EL (cell line): ENCODE measurements at regions not wholly inside any gene's neighbourhood (a gene's known extent, or its start where the extent isn't known, plus 50 kb on each side); places are given as distances from the start of the nearest gene placed in this dataset.
"Not testable (repeated sequence)": the region's sequence is repeated elsewhere in the genome, so short reads cannot be mapped to it uniquely, and the experiment has no call there.

ENCODE experiments used
- DNase-seq: peaks from one replicate; pipeline ENCODE4 v3.0.0-alpha.2; 2016

GRCh38 chr9:115412656-115413055, 294.7 kb upstream of the TNC start:
- DNase-seq = no peak

GRCh38 chr9:115413304-115413703, 295.3 kb upstream of the TNC start:
- no peak for DNase-seq

- DNase-seq = no peak
Measured at GRCh38 chr9:115413766-115414382, 295.9 kb upstream of the TNC start.

- DNase-seq = no peak
Measured at GRCh38 chr9:115414561-115414960, 296.6 kb upstream of the TNC start.

GRCh38 chr9:115415450-115415849, 297.5 kb upstream of the TNC start:
- DNase-seq = no peak

- no peak for DNase-seq
Measured at GRCh38 chr9:115416299-115416698, 298.3 kb upstream of the TNC start.

- not testable (repeated sequence) for DNase-seq
Measured at GRCh38 chr9:115418181-115418580, 300.2 kb upstream of the TNC start.

- DNase-seq = no peak
Measured at GRCh38 chr9:115422932-115423440, 305.0 kb upstream of the TNC start.

GRCh38 chr9:115423646-115424045, 305.7 kb upstream of the TNC start:
- no peak for DNase-seq

- DNase-seq = no peak
Measured at GRCh38 chr9:115425601-115426000, 307.6 kb upstream of the TNC start.

- DNase-seq = no peak
Measured at GRCh38 chr9:115437418-115437817, 319.5 kb upstream of the TNC start.

GRCh38 chr9:115439641-115440040, 321.7 kb upstream of the TNC start:
- DNase-seq = no peak

- no peak for DNase-seq
Measured at GRCh38 chr9:115442054-115442453, 324.1 kb upstream of the TNC start.

- no peak for DNase-seq
Measured at GRCh38 chr9:115443890-115444289, 325.9 kb upstream of the TNC start.

- DNase-seq = no peak
Measured at GRCh38 chr9:115444959-115445358, 327.0 kb upstream of the TNC start.

GRCh38 chr9:115445655-115446054, 327.7 kb upstream of the TNC start:
- DNase-seq = no peak

- DNase-seq = no peak
Measured at GRCh38 chr9:115456515-115456914, 338.6 kb upstream of the TNC start.

GRCh38 chr9:115461280-115461679, 343.3 kb upstream of the TNC start:
- DNase-seq = no peak

GRCh38 chr9:115462623-115463022, 344.7 kb upstream of the TNC start:
- DNase-seq = no peak

GRCh38 chr9:115466756-115467155, 348.8 kb upstream of the TNC start:
- DNase-seq = no peak

- DNase-seq = no peak
Measured at GRCh38 chr9:115469841-115470240, 351.9 kb upstream of the TNC start.

- DNase-seq = not testable (repeated sequence)
Measured at GRCh38 chr9:115473032-115473431, 355.1 kb upstream of the TNC start.

GRCh38 chr9:115481769-115482168, 363.8 kb upstream of the TNC start:
- no peak for DNase-seq

- DNase-seq = no peak
Measured at GRCh38 chr9:115482747-115483146, 364.8 kb upstream of the TNC start.

GRCh38 chr9:115492869-115493268, 374.9 kb upstream of the TNC start:
- DNase-seq = no peak
